HEK293 (cell line): ENCODE measurements at regions not wholly inside any gene's neighbourhood (a gene's known extent, or its start where the extent isn't known, plus 50 kb on each side); places are given as distances from the start of the nearest gene placed in this dataset.

Experiments used
- CTCF ChIA-PET: fragments of 350-600 bp; formaldehyde crosslinking; extraction: SDS; loops from one replicate; lab custom pipeline; 2021; ENCODE audit warnings: antibody characterized with exemption; lab: Yijun Ruan, JAX
- POLR2A ChIA-PET: fragments of 300-600 bp; formaldehyde crosslinking; extraction: SDS; loops from one replicate; lab custom pipeline; 2020; ENCODE audit warnings: antibody characterized with exemption, inconsistent platforms; lab: Yijun Ruan, JAX
- H3K27ac ChIP-seq: fragments of 200-500 bp; sonication (Bioruptor generic); 2 replicates; pipeline ENCODE4 v1.5.1; 2014; ENCODE audit warnings: low read depth, low read length, control low read depth, inconsistent platforms; ENCODE audit errors: extremely low read depth
- H3K36me3 ChIP-seq, 2 experiments: fragments of 200-500 bp in 1 of 2; sonication (Bioruptor generic) in 1 of 2; 1 replicate in 1 of 2; 2 replicates in 1 of 2; pipeline ENCODE4 v1.5.1; 2014 to 2017; ENCODE audit warnings: inconsistent platforms in 2 of 2, low read length in 2 of 2; ENCODE audit not compliant: control insufficient read depth in 2 of 2, insufficient read depth in 1 of 2
- H3K4me1 ChIP-seq: fragments of 200-500 bp; sonication (Bioruptor generic); 2 replicates; pipeline ENCODE4 v1.5.1; 2014; ENCODE audit warnings: mild to moderate bottlenecking, low read length, inconsistent platforms; ENCODE audit not compliant: control insufficient read depth, insufficient read depth
- H3K4me3 ChIP-seq: 2 replicates; pipeline ENCODE4 v1.5.1; 2011; ENCODE audit warnings: low read depth, mild to moderate bottlenecking, control low read depth, low read length, moderate library complexity
- H3K9me3 ChIP-seq: fragments of 200-500 bp; sonication (Bioruptor generic); 2 replicates; pipeline ENCODE4 v1.5.1; 2014; ENCODE audit warnings: low read depth, low read length, inconsistent platforms; ENCODE audit not compliant: control insufficient read depth, insufficient read depth
- GLIS1 ChIP-seq: fragments of 450-650 bp; formaldehyde crosslinking; IDR thresholded peaks from 2 replicates; pipeline ENCODE4 v1.5.1; 2016; ENCODE audit warnings: missing biosample characterization, missing genetic modification characterization
- ZNF16 ChIP-seq: fragments of 450-650 bp; formaldehyde crosslinking; IDR thresholded peaks from 2 replicates; pipeline ENCODE4 v1.5.1; 2016; ENCODE audit warnings: low read depth, missing biosample characterization, missing genetic modification characterization
- ZNF202 ChIP-seq: fragments of 450-650 bp; formaldehyde crosslinking; IDR thresholded peaks from 2 replicates; pipeline ENCODE4 v1.5.1; 2016; ENCODE audit warnings: missing biosample characterization, missing genetic modification characterization, borderline replicate concordance
- ZNF214 ChIP-seq: fragments of 450-650 bp; formaldehyde crosslinking; IDR thresholded peaks from 2 replicates; pipeline ENCODE4 v1.5.1; 2017; ENCODE audit warnings: missing biosample characterization, mild to moderate bottlenecking, missing genetic modification characterization, borderline replicate concordance
- ZNF302 ChIP-seq: fragments of 450-650 bp; formaldehyde crosslinking; IDR thresholded peaks from 2 replicates; pipeline ENCODE4 v1.5.1; 2016; ENCODE audit warnings: missing biosample characterization, missing genetic modification characterization, low read depth
- ZNF341 ChIP-seq: fragments of 450-650 bp; formaldehyde crosslinking; IDR thresholded peaks from 2 replicates; pipeline ENCODE4; 2016; ENCODE audit warnings: low read depth, missing biosample characterization, missing genetic modification characterization
- ZNF350 ChIP-seq: fragments of 450-650 bp; formaldehyde crosslinking; IDR thresholded peaks from 2 replicates; pipeline ENCODE4 v1.5.0; 2017; ENCODE audit warnings: missing biosample characterization, mild to moderate bottlenecking, missing genetic modification characterization
- ZNF548 ChIP-seq: fragments of 450-650 bp; formaldehyde crosslinking; IDR thresholded peaks from 2 replicates; pipeline ENCODE4 v1.5.1; 2016; ENCODE audit warnings: missing biosample characterization, missing genetic modification characterization
- TF ChIP-seq, protein P1 (sequence below): fragments of 450-650 bp; formaldehyde crosslinking; IDR thresholded peaks from 2 replicates; pipeline ENCODE4 v1.5.1; 2016; ENCODE audit warnings: missing biosample characterization, missing genetic modification characterization
- TF ChIP-seq, protein P2 (sequence below): fragments of 450-650 bp; formaldehyde crosslinking; IDR thresholded peaks from 2 replicates; pipeline ENCODE4 v1.5.1; 2016; ENCODE audit warnings: missing biosample characterization, missing genetic modification characterization
- TF ChIP-seq, protein P3 (sequence below): fragments of 450-650 bp; formaldehyde crosslinking; IDR thresholded peaks from 2 replicates; pipeline ENCODE4 v1.5.1; 2016; ENCODE audit warnings: missing biosample characterization, missing genetic modification characterization, low read depth
- TF ChIP-seq, protein P4 (sequence below): fragments of 450-650 bp; formaldehyde crosslinking; IDR thresholded peaks from 2 replicates; pipeline ENCODE4 v1.5.1; 2017; ENCODE audit warnings: missing biosample characterization, missing genetic modification characterization
- TF ChIP-seq, protein P5 (sequence below): fragments of 450-650 bp; formaldehyde crosslinking; IDR thresholded peaks from 2 replicates; pipeline ENCODE4 v1.5.1; 2016; ENCODE audit warnings: missing biosample characterization, missing genetic modification characterization, borderline replicate concordance

DNA sequence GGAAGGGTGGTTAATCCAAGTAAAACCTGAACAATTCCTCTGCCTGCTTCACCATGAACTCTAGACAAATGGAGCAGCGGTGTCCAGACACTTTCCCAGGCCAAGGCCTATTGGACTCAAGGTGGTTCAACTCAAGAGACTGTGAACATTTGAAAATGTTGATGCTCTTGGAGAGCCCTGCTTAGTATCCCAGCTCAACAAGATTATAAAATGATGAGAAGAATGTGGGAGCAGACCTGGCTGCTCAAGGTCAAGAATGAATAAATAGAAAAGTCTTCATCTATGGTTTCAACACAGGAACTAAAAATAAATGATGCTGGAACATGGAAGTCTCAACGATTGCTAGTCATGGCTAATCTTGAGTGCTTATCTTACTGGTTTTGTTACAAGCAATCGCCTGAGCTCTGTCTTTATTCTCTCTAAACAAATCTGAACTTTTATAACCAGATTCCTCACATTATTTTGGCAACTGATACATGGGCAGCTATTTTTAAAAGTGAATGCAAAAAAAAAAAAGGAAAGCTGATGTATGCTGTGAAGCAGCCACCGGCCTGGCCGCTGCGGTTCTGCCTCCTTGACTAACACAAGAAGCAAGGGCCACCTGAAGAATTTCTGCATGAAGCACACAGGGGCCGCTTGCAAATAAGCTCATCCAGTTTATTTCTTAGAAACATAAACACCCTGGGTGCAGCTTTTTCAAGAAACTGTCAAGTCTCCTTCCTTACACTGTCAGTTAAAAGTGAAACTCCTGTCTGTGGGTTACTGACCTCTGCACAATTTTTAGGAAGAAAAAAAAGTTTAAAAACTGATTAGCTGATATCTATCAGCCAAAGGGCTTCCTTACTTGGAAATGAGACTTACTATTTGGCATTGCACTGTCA lies 120.1 kb upstream of the ARHGEF3 start:
- Histone ChIP-seq H3K9me3 (no peaks in the 10 kb centered on the region), H3K4me3 (no peak overlapping the region), H3K4me1 (no peaks in the 10 kb centered on the region; the same call in 1 of the 2 replicates), H3K27ac (no peak overlapping the region), H3K36me3 (no peaks in the 10 kb centered on the region)
- ChIA-PET CTCF (interaction anchor here (0.6 to 0.7 kb wide), 2 partner anchors 219 to 475 kb away, joined by 3 to 4 read pairs; no protein-coding TSS in a partner anchor), POLR2A (interaction anchor here (0.6 kb wide), 1 partner anchor 629 kb away, joined by 3 read pairs; no protein-coding TSS in a partner anchor)
- TF ChIP-seq ZNF548 (tag by site-specific recombination) = no peak
- TF ChIP-seq, protein P1, sequence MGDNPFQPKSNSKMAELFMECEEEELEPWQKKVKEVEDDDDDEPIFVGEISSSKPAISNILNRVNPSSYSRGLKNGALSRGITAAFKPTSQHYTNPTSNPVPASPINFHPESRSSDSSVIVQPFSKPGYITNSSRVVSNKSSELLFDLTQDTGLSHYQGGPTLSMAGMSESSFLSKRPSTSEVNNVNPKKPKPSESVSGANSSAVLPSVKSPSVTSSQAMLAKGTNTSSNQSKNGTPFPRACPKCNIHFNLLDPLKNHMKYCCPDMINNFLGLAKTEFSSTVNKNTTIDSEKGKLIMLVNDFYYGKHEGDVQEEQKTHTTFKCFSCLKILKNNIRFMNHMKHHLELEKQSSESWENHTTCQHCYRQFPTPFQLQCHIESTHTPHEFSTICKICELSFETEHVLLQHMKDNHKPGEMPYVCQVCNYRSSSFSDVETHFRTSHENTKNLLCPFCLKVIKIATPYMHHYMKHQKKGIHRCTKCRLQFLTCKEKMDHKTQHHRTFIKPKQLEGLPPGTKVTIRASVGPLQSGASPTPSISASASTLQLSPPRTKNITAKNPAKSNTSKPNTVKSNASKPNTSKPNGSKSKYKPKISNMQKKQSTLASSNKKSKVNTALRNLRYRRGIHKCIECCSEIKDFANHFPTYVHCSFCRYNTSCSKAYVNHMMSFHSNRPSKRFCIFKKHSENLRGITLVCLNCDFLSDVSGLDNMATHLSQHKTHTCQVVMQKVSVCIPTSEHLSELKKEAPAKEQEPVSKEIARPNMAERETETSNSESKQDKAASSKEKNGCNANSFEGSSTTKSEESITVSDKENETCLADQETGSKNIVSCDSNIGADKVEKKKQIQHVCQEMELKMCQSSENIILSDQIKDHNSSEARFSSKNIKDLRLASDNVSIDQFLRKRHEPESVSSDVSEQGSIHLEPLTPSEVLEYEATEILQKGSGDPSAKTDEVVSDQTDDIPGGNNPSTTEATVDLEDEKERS (tag by site-specific recombination) = no peak
- TF ChIP-seq ZNF302 = no peak
- TF ChIP-seq, protein P2, sequence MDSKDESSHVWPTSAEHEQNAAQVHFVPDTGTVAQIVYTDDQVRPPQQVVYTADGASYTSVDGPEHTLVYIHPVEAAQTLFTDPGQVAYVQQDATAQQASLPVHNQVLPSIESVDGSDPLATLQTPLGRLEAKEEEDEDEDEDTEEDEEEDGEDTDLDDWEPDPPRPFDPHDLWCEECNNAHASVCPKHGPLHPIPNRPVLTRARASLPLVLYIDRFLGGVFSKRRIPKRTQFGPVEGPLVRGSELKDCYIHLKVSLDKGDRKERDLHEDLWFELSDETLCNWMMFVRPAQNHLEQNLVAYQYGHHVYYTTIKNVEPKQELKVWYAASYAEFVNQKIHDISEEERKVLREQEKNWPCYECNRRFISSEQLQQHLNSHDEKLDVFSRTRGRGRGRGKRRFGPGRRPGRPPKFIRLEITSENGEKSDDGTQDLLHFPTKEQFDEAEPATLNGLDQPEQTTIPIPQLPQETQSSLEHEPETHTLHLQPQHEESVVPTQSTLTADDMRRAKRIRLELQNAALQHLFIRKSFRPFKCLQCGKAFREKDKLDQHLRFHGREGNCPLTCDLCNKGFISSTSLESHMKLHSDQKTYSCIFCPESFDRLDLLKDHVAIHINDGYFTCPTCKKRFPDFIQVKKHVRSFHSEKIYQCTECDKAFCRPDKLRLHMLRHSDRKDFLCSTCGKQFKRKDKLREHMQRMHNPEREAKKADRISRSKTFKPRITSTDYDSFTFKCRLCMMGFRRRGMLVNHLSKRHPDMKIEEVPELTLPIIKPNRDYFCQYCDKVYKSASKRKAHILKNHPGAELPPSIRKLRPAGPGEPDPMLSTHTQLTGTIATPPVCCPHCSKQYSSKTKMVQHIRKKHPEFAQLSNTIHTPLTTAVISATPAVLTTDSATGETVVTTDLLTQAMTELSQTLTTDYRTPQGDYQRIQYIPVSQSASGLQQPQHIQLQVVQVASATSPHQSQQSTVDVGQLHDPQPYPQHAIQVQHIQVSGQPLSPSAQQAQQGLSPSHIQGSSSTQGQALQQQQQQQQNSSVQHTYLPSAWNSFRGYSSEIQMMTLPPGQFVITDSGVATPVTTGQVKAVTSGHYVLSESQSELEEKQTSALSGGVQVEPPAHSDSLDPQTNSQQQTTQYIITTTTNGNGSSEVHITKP = no peak
- TF ChIP-seq, protein P3, sequence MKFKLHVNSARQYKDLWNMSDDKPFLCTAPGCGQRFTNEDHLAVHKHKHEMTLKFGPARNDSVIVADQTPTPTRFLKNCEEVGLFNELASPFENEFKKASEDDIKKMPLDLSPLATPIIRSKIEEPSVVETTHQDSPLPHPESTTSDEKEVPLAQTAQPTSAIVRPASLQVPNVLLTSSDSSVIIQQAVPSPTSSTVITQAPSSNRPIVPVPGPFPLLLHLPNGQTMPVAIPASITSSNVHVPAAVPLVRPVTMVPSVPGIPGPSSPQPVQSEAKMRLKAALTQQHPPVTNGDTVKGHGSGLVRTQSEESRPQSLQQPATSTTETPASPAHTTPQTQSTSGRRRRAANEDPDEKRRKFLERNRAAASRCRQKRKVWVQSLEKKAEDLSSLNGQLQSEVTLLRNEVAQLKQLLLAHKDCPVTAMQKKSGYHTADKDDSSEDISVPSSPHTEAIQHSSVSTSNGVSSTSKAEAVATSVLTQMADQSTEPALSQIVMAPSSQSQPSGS (tag by site-specific recombination) = no peak
- TF ChIP-seq ZNF214 = no peak

DNA sequence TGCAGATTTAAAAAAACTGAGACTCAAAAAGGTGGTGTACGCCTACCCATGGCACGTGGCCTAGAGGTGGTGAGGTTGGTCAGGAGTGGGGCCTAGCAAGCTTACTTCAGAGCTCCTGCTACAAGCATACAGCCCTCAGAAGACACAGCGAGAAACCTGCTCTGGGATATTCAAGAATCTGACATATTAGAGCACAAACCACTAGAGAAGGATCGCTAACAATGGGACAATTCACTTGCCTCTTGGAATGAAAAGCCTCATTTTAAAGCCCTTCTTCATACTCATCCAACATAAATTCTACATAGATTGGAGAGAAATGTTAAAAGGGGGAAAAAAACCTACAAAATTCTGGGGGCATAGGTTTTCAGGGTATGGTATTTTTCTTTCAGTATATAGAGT lies 118.0 kb upstream of the ARHGEF3 start:
- Histone ChIP-seq H3K27ac (no peak overlapping the region), H3K4me1 (no peaks in the 10 kb centered on the region; the same call in 1 of the 2 replicates), H3K9me3 (no peaks in the 10 kb centered on the region), H3K4me3 (no peak overlapping the region), H3K36me3 (no peaks in the 10 kb centered on the region)
- CTCF ChIA-PET = no interaction called here
- POLR2A ChIA-PET = no interaction called here
- TF ChIP-seq ZNF350 (no peak), ZNF202 (no peak), ZNF341 (tag by site-specific recombination) (no peak), GLIS1 (no peak), ZNF16 (tag by site-specific recombination) (no peak)
- TF ChIP-seq, protein P4, sequence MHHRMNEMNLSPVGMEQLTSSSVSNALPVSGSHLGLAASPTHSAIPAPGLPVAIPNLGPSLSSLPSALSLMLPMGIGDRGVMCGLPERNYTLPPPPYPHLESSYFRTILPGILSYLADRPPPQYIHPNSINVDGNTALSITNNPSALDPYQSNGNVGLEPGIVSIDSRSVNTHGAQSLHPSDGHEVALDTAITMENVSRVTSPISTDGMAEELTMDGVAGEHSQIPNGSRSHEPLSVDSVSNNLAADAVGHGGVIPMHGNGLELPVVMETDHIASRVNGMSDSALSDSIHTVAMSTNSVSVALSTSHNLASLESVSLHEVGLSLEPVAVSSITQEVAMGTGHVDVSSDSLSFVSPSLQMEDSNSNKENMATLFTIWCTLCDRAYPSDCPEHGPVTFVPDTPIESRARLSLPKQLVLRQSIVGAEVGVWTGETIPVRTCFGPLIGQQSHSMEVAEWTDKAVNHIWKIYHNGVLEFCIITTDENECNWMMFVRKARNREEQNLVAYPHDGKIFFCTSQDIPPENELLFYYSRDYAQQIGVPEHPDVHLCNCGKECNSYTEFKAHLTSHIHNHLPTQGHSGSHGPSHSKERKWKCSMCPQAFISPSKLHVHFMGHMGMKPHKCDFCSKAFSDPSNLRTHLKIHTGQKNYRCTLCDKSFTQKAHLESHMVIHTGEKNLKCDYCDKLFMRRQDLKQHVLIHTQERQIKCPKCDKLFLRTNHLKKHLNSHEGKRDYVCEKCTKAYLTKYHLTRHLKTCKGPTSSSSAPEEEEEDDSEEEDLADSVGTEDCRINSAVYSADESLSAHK (tag by site-specific recombination) = no peak
- TF ChIP-seq, protein P5, sequence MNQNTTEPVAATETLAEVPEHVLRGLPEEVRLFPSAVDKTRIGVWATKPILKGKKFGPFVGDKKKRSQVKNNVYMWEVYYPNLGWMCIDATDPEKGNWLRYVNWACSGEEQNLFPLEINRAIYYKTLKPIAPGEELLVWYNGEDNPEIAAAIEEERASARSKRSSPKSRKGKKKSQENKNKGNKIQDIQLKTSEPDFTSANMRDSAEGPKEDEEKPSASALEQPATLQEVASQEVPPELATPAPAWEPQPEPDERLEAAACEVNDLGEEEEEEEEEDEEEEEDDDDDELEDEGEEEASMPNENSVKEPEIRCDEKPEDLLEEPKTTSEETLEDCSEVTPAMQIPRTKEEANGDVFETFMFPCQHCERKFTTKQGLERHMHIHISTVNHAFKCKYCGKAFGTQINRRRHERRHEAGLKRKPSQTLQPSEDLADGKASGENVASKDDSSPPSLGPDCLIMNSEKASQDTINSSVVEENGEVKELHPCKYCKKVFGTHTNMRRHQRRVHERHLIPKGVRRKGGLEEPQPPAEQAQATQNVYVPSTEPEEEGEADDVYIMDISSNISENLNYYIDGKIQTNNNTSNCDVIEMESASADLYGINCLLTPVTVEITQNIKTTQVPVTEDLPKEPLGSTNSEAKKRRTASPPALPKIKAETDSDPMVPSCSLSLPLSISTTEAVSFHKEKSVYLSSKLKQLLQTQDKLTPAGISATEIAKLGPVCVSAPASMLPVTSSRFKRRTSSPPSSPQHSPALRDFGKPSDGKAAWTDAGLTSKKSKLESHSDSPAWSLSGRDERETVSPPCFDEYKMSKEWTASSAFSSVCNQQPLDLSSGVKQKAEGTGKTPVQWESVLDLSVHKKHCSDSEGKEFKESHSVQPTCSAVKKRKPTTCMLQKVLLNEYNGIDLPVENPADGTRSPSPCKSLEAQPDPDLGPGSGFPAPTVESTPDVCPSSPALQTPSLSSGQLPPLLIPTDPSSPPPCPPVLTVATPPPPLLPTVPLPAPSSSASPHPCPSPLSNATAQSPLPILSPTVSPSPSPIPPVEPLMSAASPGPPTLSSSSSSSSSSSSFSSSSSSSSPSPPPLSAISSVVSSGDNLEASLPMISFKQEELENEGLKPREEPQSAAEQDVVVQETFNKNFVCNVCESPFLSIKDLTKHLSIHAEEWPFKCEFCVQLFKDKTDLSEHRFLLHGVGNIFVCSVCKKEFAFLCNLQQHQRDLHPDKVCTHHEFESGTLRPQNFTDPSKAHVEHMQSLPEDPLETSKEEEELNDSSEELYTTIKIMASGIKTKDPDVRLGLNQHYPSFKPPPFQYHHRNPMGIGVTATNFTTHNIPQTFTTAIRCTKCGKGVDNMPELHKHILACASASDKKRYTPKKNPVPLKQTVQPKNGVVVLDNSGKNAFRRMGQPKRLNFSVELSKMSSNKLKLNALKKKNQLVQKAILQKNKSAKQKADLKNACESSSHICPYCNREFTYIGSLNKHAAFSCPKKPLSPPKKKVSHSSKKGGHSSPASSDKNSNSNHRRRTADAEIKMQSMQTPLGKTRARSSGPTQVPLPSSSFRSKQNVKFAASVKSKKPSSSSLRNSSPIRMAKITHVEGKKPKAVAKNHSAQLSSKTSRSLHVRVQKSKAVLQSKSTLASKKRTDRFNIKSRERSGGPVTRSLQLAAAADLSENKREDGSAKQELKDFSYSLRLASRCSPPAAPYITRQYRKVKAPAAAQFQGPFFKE (tag by site-specific recombination) = no peak
